Stimulated activated CD4-positive, alpha-beta T cell treated with anti-CD3 and anti-CD28 coated beads, Interleukin-2, amount 100 ng/mL, for 24 hours (primary cell): ENCODE measurements at regions not wholly inside any gene's neighbourhood (a gene's known extent, or its start where the extent isn't known, plus 50 kb on each side); places are given as distances from the start of the nearest gene placed in this dataset.
"Not testable (repeated sequence)": the region's sequence is repeated elsewhere in the genome, so short reads cannot be mapped to it uniquely, and the experiment has no call there.

ENCODE experiments used
- DNase-seq, 2 donors: peaks; one replicate each; pipeline ENCODE4 v3.0.0-alpha.2; 2020

DNA sequence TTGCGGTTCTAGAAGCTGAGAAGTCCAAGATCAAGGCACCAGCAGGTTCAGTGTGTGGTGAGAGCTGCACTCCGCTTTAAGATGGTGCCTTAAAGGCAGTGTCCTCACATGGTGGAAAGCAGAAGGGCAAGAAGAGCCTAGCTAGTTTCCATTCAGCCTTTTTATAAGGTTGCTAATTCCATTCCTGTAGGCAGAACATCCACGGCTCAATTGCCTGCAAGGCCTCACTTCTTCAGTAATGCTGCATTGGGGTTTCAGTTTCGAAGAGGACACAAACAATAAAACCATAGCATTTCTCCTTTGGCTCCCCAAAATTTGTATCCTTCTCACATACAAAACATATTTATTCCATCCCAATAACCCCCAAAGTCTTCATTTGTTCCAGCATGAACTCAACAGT is 109.5 kb upstream of the KCND2 start:
- no peak for DNase-seq

DNA sequence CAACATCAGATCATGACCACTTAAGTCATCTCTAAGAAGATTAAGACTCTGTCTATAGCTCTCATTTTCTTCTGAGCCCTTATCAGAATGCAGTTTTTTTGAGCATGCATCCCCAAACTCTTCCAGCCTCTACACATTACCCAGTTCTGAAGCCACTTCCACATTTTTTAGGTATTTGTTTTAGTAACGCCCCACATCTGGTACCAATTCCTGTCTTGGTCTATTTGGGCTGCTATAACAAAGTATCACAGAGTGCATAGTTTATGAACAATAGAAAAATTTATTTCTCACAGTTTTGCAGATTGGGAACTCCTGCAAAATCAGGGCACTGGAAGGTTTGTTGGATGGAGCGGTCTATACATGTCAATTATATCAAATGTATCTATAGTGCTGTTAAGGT is 107.7 kb upstream of the KCND2 start:
- no peak for DNase-seq

DNA sequence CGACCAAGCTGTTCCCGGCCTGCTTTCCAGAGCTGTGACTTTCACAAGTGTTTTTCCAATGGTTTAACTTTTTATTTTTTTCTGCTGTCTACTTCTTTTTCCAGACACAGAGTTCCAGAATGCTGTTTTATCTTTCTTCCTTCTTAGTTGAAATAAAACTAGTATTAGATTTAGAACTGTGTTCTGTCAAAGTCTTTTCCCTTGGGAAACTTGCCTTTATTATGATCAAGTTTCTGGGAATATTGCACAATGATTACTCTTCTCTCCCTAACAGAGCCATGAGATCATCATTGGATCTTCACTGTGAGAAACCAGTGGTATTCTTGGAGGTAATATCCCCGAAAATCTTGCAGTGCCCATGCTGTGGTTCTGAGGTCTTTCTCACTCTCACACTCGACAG is 104.9 kb upstream of the KCND2 start:
- no peak for DNase-seq

DNA sequence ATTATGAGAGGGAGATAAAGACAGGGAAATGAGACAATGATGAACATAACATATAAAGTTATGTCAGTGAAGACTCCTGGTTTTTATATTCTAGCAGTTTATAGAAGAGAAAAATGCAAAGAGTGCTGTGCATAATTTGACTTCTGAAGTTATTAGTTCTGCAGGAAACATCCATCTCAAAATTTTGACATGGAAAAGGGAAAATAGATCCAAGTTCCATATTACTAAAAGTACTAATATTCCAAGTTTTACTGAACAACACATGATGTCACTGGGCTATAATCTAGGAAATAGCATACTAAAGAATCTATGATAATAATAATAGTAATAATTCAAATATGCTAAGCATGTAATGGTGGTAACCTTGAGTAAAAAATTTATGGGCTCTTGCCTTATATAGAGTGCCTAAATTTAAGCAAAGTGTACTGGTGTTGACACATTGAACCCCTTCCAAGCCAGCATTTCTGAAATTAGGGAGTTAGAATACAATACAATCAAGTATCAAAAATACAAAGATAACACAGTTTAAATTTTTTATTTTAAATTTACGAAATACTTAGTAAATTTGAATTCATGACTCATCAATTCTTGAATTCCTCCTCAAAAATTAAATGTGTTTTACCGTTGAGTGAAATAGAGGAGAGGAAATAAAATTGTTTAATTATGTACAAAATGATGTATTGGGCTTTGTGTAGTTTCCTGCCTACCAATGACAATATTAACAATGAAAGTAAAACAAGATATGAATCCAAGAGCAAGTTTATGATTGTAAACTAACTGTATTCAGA is 102.8 kb upstream of the KCND2 start:
- no peak for DNase-seq

DNA sequence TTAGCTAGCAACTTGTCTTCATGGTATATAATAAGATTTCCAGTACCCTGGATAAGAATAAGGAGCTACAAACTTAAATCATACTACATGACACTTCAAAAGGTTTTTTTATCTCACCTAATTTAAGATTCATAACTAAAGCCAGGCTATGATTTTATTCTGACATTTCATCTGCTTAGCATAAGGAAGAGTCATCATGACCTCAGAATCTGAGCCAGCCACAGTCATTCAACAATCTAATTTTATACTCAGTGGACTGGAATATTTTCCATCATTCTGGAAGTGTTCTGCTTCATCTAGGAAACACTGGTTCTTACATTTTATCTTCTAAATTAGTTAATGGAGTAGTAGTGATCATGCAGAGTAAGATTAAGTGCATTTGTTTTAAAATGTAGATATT is 102.1 kb upstream of the KCND2 start:
- no peak for DNase-seq

DNA sequence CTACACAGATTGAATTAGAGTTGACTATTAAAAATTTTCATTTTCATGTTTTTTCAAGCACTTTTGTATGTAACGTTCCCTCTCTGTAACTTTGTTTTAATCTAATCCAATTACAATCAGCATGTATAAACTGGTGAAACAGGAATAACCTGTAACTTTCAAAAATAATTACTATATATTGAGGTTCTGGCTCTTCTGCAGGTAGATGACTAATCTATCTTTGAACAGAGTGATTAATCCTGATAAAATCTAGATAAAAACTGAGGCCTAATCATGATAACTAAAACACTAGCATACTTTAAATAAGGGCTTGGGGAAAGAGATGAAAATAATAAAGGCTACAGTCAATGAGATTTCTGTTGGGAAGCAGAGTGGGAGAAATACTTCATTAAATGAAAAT is 101.6 kb upstream of the KCND2 start:
- no peak for DNase-seq

DNA sequence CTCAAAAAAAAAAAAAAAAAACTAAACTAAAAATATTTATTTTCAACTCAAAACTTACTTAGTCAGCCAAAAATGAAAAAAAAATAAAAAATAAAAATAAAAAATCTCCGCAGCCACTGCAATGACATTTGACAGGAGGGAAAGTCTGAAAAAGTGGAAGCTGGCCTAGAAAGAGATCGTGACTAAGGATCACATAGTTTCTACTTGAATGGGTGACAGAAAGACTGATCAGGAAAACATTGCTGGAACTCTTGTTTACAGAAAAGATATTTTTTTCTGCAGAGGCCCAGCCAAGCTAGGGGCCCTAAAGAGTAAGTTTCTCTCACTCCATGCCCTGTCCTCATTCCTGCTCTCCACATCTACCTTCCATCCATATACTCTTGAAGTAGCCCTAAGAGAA is 92.8 kb upstream of the KCND2 start:
- DNase-seq = no peak

DNA sequence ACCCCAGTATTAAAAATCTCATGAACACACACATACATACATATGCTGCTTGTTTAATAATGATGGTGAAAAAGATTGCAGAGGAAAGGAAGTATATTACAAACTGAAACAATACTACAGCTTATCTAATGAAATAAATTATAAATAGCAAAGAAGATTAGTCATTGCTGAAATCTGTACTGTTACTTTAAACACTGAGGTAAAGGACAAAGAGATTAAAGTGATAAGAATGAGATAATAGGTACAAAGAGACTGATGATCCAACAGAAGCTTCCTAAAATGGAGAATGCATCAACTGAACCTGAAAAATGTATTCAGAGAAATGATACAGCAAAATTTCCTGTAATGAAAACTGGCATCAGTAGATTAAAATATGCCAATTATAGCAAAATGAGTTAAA is 91.5 kb upstream of the KCND2 start:
- DNase-seq = no peak

DNA sequence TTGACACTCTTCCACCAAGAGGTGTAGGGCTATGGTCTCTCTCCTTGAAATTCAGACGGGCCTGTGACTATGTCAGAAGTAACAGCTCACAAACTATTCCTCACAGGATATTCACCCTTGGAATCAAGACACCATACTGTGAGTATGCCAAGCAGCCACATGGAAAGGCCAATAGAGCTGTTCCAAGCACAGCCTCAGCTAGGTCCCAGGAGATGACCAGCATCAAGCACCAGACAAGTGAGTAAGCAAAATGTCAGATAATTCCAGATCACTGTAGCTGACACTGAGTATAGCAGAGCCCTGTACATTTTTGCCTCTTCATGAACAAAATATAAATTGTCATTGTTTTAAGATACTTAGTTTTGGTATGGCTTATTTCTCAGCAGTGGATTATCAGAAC is 88.1 kb upstream of the KCND2 start:
- DNase-seq = no peak

DNA sequence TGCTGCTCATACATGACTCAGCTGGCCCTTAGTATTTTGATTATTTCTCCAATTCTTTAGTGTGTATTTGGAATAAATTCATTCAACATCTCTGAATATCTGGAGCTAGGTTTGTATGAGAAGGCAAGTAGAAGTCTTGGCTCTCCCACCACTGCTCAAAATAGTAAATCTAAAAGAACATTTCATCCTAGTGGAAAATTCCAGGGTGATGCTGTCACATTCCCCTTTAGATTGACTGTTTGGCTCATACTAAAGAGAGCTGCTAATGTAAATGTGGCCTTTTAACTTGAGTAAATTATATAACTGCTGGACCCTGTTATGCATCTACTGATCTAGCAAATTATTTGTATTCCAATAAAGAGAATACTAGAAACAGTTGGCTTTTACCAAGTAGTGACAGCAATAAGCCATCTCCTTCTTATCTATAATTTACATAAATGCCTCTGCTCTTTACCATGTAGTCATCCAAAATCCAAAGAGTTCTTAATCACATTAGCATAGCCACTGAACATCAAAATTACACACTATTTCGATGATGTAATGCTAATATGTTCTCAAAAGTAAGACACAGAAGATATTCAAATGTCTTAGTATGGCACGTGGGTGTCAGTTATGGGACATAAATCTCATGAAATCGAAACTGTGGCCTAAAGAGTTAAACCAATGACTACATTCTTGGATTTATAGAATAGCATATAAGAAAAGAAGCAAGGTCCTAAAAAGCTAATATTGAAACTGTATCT is 86.9 kb upstream of the KCND2 start:
- no peak for DNase-seq

DNA sequence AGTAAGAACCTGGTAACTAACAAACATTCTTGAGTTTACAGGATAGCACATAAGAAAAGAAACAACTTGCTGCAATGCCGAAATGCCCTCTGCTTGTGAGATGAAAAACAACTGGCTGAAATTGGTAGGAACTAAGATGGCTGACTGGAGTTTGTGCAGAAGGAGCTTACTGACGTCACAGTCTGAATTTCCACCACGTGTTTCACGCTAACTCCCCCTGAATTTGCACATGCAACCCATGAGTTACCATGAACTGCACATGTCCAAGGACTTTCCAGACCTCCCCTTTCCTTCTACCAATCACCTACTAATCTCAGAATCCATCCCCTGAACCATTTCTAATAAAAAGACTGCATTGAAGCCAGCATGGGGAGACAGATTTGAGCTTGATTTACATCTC is 86.3 kb upstream of the KCND2 start:
- DNase-seq = no peak

DNA sequence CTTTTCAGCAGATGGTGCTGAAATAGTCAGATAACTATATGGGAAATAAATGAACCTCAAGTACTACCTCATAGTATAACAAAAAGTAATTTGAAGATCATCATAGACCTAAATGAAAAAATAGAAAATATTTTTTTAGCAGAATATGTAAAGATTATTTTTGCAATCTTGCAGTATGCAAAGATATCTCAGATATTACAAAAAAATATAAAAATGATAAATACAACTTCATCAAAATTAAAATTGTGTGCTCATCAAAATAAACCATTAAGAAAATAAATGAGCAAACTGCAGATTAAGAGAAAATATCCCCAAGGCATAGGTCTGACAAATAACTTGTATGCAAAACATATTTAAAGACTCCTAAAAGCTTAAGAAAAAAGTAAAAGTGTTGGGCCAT is 83.4 kb upstream of the KCND2 start:
- no peak for DNase-seq

DNA sequence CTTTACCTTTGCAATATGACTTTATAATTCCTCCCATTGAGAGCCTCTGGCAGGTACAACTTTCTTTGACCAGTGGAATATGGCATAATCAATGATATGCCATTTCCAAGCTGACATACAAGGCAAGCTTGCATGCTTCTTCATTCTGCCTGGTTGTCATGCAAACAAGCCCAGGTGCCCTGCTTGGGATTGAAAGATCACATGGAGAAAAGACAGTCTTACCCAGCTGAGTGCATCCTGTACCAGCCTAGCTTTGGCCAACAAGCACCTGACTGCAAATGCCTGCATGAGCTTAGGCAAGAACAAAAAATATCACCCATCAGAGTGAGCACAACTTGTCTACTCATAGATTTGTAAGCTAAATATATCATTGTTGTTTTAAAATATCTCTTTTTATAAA is 82.9 kb upstream of the KCND2 start:
- DNase-seq = no peak

DNA sequence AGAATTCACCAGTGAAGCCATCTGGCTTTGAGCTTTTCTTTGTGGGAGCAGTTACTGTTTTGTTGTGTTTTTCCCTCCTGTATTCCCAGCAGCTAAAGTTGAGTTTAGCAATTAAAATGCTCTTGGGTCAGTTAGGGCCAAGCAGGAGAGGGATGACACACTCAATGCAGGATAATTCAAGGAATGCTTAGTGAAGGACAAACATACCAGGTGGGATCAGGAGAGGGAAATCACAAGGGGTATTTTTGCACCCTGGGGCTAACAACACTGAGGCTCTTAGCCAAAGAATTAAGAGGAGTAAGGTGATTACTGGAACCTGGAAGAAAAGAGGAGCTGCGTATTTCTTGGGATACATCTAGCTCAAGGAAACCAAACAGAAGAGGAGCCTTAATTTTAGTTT is 82.4 kb upstream of the KCND2 start:
- no peak for DNase-seq

DNA sequence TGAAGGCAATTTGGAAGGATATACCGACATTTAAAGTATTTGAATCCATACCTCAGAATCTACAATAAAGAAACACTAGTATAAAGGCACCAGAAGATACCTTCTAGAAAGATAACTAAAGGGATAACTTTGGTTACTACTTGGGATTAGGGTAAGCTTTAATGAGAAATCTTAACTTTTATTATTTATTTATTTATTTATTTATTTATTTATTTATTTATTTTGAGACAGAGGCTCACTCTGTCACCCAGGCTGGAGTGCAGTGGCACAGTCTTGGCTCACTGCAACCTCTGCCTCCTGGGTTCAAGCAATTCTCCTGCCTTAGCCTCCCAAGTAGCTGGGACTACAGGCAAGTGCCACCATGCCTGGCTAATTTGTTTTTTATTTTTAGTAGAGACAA is 81.6 kb upstream of the KCND2 start:
- DNase-seq = not testable (repeated sequence)

DNA sequence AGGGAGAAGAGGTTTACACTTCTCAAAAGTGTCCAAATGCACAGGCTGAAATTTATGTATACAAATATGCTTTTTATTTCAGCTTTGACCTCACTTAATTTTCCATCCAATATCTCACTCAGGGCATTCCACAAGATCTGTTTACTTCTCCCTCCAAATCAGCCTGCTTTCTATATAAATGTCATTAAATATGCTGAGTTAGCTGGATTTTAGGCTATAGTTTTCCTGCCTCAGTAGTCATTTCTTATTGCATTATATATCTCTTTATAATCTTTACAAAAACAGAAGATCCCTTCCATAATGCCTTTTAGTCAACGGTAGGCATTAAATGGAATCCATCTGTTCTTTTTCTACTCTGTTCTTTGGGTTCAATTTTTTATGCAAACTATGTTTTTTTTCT is 71.7 kb upstream of the KCND2 start:
- DNase-seq = no peak

DNA sequence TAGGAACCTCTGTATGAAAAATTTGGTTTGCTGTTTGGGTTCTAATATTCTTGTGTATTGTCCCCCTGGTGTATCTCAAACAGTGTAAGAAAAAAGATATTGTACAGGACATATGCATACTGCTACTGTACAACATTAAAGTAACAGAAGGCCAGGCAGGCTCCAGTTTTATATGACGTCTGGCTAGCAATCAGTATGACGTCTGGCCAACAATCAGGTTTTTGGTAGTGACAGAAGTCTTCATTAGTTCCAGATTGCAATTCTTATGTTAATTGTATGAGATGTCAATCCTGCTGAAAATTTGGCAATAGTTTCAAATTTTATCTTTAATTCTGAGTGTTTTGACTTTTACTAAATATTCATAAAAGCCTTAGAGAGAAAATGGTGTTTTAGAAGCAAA is 67.9 kb upstream of the KCND2 start:
- DNase-seq = no peak

DNA sequence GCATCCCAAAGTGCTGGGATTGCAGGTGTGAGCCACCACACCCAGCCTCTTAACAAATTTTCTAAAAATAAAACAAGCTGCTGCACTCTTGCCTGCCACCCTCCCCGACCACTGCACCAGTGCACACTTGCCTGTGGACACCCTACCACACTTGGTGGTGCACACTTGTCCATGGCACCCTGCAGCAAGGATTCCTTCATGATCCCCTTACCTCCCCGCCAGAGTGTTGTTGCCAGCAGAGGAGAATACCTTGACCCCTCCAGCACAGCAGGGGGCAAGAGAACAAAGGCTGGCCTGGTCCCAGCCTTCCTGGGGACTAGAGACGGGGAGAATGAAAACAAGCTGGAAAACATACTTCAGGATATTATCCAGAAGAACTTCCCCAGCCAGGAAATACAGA is 65.9 kb upstream of the KCND2 start:
- DNase-seq = no peak

DNA sequence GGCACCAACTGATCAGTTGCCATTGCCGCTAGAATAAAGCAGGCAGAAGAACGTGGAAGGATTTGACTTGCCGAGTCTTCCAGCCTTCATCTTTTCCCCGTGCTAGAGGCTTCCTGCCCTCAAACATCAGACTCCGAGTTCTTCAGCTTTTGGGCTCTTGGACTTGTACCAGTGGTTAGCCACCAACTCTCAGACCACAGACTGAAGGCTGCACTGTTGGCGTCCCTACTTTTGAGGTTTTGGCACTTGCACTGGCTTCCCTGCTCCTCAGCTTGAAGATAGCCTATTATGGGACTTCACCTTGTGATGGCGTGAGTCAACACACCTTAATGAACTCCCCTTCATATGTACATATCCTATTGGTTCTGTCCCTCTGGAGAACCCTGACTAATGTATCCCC is 57.3 kb upstream of the KCND2 start:
- DNase-seq = no peak

DNA sequence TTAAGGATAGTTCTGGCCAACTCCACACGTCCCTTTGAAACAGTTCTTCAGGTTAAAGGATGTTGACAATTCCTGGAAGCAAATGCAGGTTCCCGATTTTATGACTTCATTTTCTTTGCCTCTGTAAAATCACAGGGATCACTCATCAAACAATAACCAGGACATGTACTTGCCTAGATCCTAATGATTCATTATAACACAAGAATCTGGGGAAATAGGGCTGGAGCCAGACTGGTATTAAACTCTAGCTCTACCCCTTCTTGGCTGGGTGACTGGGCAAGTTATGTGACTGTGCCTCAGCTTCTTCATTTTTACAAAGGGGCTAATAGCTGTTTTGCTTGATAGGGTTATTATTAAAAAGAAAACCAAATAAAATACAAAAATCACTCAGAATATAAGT is 56.0 kb upstream of the KCND2 start:
- no peak for DNase-seq

DNA sequence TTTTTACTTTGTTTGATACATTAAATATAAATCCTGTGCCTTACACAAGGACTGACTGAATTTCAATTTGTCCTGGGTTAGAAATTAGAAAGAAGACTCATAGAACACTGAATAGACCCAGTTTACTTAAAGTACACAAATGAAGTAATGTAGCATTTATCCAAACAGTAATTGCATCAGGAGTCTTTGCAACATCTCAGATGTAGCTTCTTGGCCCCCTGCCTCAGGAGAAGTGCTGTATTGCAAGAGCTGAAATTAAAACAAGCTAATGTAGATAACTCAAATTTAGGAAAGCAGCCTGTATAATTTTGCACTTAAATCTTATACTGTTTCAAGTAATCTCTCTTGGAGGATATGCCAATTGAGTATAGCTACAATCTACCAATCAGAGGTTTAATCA is 54.3 kb upstream of the KCND2 start:
- DNase-seq = no peak

DNA sequence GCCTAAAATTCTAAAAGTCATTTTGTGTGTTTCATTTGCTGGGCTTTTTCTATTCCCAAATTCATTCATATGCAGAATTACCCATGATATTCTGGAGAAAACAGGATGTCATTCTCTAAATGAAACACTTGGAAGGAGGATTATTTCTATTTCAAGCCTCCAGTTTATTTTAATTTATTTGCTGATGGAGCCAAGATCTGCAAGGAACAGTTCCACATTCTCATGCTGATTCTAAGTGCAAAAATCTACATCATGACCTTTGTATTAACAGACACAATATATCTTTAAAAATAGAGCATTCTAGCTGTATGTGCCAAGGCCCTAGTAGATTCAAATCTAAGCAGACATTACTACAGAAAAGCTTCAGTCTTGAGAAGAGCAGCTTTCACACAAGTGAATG is 51.3 kb upstream of the KCND2 start:
- no peak for DNase-seq
